ENCODE measurements at regions not wholly inside any gene's neighbourhood (a gene's known extent, or its start where the extent isn't known, plus 50 kb on each side); places are given as distances from the start of the nearest gene placed in this dataset.

GRCh38 chr2:4175343-4175742 is 472.0 kb downstream of the DCDC2C start:
- Histone ChIP-seq H3K36me3 (ENCODE audit: insufficient read depth, low read length) (no peaks in the 10 kb centered on the region), H2AFZ (ENCODE audit: low read length) (no peak overlapping the region), H3K4me1 (ENCODE audit: insufficient read depth, low read length) (no peaks in the 10 kb centered on the region), H3K4me2 (ENCODE audit: insufficient read depth, low read length) (no peak overlapping the region), H3K4me3 (ENCODE audit: insufficient read depth, low read length) (no peak overlapping the region), H3K27me3 (ENCODE audit: insufficient read depth, low read length) (no peaks in the 10 kb centered on the region), H3K9me3 (ENCODE audit: low read depth, low read length) (peaks cover 3% of the 10 kb centered on the region), H4K20me1 (ENCODE audit: insufficient read depth, low read length) (no peaks in the 10 kb centered on the region), H3K79me2 (ENCODE audit: insufficient read depth, low read length) (no peaks in the 10 kb centered on the region), H3K27ac (ENCODE audit: low read depth, low read length) (no peak overlapping the region)
- TF ChIP-seq, protein P1, sequence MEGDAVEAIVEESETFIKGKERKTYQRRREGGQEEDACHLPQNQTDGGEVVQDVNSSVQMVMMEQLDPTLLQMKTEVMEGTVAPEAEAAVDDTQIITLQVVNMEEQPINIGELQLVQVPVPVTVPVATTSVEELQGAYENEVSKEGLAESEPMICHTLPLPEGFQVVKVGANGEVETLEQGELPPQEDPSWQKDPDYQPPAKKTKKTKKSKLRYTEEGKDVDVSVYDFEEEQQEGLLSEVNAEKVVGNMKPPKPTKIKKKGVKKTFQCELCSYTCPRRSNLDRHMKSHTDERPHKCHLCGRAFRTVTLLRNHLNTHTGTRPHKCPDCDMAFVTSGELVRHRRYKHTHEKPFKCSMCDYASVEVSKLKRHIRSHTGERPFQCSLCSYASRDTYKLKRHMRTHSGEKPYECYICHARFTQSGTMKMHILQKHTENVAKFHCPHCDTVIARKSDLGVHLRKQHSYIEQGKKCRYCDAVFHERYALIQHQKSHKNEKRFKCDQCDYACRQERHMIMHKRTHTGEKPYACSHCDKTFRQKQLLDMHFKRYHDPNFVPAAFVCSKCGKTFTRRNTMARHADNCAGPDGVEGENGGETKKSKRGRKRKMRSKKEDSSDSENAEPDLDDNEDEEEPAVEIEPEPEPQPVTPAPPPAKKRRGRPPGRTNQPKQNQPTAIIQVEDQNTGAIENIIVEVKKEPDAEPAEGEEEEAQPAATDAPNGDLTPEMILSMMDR (IDR thresholded peaks at IDR 0.05; ENCODE audit: extremely low read depth, low read depth, low read length) = no peak
- DNase-seq (ENCODE audit: insufficient read length, low spot score, missing footprints) = no peak

DNA sequence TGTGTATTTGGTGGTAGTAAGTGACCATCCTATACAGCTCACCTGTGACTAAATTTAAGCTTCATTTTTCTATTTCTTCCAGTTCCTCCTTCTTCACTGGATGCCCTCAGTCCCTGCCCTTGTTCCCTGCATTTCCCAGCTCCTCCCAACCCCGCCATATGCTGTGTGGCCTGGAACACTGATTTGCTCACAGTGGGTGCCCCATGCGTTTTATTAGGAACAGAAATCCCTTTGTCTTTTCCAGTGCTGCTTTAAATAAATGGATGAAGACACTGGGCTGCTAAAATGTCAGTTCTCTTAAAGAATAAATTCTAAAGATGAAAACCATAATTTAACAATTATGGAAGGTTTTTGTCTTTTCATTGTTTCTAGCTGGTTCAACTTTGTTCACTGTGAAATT is 477.3 kb downstream of the DCDC2C start:
- no peaks in the 10 kb centered on the region for H3K79me2 ChIP-seq (ENCODE audit: insufficient read depth, low read length)
- H3K4me1 ChIP-seq (ENCODE audit: insufficient read depth, low read length) = no peaks in the 10 kb centered on the region
- DNase-seq (ENCODE audit: insufficient read length, low spot score, missing footprints) = no peak
- H3K27me3 ChIP-seq (ENCODE audit: insufficient read depth, low read length) = no peaks in the 10 kb centered on the region
- H3K4me3 ChIP-seq (ENCODE audit: insufficient read depth, low read length) = no peak overlapping the region
- H2AFZ ChIP-seq (ENCODE audit: low read length) = no peak overlapping the region
- TF ChIP-seq, protein P1 (IDR thresholded peaks at IDR 0.05; ENCODE audit: extremely low read depth, low read depth, low read length) = no peak
- H3K27ac ChIP-seq (ENCODE audit: low read depth, low read length) = no peak overlapping the region
- H3K9me3 ChIP-seq (ENCODE audit: low read depth, low read length) = peaks cover 2% of the 10 kb centered on the region
- H3K4me2 ChIP-seq (ENCODE audit: insufficient read depth, low read length) = no peak overlapping the region
- H3K36me3 ChIP-seq (ENCODE audit: insufficient read depth, low read length) = no peaks in the 10 kb centered on the region
- no peaks in the 10 kb centered on the region for H4K20me1 ChIP-seq (ENCODE audit: insufficient read depth, low read length)

GRCh38 chr2:4181062-4181461 is 477.7 kb downstream of the DCDC2C start:
- H3K4me3 ChIP-seq (ENCODE audit: insufficient read depth, low read length) = no peak overlapping the region
- TF ChIP-seq, protein P1 (IDR thresholded peaks at IDR 0.05; ENCODE audit: extremely low read depth, low read depth, low read length) = no peak
- no peak overlapping the region for H3K27ac ChIP-seq (ENCODE audit: low read depth, low read length)
- no peaks in the 10 kb centered on the region for H3K36me3 ChIP-seq (ENCODE audit: insufficient read depth, low read length)
- peaks cover 2% of the 10 kb centered on the region for H3K9me3 ChIP-seq (ENCODE audit: low read depth, low read length)
- H3K4me2 ChIP-seq (ENCODE audit: insufficient read depth, low read length) = no peak overlapping the region
- H3K4me1 ChIP-seq (ENCODE audit: insufficient read depth, low read length) = no peaks in the 10 kb centered on the region
- H3K27me3 ChIP-seq (ENCODE audit: insufficient read depth, low read length) = no peaks in the 10 kb centered on the region
- H4K20me1 ChIP-seq (ENCODE audit: insufficient read depth, low read length) = no peaks in the 10 kb centered on the region
- no peak overlapping the region for H2AFZ ChIP-seq (ENCODE audit: low read length)
- no peaks in the 10 kb centered on the region for H3K79me2 ChIP-seq (ENCODE audit: insufficient read depth, low read length)
- DNase-seq (ENCODE audit: insufficient read length, low spot score, missing footprints) = no peak

- Histone ChIP-seq H3K79me2 (ENCODE audit: insufficient read depth, low read length) (no peaks in the 10 kb centered on the region), H3K36me3 (ENCODE audit: insufficient read depth, low read length) (no peaks in the 10 kb centered on the region), H2AFZ (ENCODE audit: low read length) (no peak overlapping the region), H3K4me3 (ENCODE audit: insufficient read depth, low read length) (no peak overlapping the region), H3K4me2 (ENCODE audit: insufficient read depth, low read length) (no peak overlapping the region), H3K27ac (ENCODE audit: low read depth, low read length) (no peak overlapping the region), H3K27me3 (ENCODE audit: insufficient read depth, low read length) (no peaks in the 10 kb centered on the region), H3K9me3 (ENCODE audit: low read depth, low read length) (peaks cover 2% of the 10 kb centered on the region), H3K4me1 (ENCODE audit: insufficient read depth, low read length) (no peaks in the 10 kb centered on the region), H4K20me1 (ENCODE audit: insufficient read depth, low read length) (no peaks in the 10 kb centered on the region)
- TF ChIP-seq, protein P1 (IDR thresholded peaks at IDR 0.05; ENCODE audit: extremely low read depth, low read depth, low read length) = no peak
- DNase-seq (ENCODE audit: insufficient read length, low spot score, missing footprints) = no peak
Measured at GRCh38 chr2:4188561-4188960, 485.2 kb downstream of the DCDC2C start.
